HG03103 (cell line): ENCODE measurements at regions not wholly inside any gene's neighbourhood (a gene's known extent, or its start where the extent isn't known, plus 50 kb on each side); places are given as distances from the start of the nearest gene placed in this dataset.

Experiments used
- ATAC-seq: cut with Tn5 transposase; IDR thresholded peaks from one replicate; pipeline ENCODE4 v1.9.1; 2021; ENCODE audit warnings: low read depth; ENCODE audit not compliant: unreplicated experiment

DNA sequence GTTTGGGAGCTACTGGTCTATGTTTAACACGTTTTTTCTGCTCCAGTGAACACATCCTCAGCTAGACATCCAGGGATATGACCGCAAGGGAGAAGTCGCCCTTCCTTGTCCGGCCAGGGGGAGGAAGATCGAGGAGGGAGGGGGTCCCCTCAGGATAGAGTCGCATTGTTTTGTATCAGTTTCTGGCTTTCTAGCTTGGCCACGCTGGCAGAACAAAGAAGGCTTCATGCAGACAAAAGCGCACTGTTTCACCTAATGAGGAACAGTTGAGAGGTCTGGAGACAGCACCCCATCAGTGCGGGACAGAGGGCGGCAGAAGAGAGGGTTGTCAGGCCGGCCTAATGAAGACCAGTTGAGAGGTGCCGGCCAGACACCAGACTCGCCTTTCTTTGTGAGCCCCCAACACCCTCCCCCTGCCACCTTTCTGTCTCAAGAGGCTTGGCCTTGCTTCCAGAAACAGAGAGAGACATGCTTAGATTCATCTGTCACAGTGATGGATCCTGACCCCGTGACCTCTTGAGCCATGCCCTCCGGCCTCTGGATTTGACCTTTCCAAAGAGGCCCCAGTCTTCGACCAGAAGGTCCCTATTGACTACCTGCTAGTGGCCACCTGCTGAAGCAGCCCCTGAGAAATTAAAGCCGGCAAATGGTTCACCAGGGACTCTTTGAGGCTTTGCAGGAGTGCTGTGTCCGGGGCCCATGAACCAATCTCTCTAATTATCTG, 254.7 kb upstream of the TBX3 start:
- no peak for ATAC-seq

DNA sequence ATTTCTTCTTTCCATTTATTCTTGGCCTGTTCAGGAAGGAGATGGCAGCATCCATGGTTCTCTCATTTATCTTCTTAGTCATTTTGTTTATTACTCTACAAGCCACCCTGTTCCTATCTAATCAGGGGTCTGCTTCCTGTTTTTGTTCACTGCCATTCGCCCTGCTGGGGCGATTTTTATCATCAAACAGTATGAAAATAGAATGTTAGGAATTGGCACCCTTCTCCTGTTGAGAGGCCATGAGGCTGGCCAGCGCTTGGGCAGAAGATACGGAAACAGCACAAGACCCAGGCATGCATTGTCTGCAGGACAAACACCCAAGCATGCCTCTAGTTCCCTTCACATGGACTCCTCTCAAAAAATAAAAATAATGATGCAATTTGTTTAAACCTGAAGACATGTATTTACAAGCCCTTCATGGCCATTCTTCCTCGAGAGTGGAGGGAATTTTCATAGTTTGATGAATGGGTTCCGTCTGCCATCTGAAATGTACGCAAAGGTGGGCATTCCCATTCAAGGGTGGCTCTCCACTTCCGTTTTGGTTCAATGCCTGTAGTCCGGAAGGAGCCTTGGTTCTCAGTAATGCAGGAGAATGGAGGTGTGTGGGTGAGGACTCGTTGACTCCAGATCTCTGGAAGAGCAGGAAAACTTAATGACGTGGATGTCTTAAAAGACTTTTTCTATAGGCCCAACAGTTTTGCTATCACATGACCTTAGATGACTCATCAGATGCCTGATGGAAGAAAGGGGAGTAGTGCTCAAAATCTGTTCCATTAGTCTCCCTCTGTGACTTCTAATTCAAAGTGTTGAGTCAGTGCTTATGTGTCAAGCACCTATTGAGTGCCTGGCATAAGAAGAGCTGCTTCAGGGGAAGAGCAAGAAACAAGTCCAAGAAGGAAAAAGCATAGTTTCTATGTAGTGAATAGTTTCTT, 252.4 kb upstream of the TBX3 start:
- ATAC-seq = no peak

DNA sequence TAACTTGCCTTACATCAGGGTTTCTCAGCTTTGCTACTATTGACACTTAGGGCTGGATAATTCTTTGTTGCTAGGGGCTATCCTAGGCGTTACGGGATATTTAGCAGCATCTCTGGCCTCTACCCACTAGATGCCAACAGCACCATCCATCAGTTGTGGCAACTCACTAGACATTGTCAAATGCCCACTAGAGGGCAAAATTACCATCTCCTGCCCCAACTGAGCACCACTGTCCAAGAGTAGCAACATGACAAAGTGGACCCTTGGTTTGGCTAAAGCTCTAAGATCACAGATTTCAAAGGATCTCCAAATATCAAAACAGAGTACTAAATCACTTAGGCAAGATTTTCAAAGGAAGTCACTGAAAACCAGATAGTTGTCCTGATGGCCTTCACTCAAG, 251.7 kb upstream of the TBX3 start:
- ATAC-seq = no peak

DNA sequence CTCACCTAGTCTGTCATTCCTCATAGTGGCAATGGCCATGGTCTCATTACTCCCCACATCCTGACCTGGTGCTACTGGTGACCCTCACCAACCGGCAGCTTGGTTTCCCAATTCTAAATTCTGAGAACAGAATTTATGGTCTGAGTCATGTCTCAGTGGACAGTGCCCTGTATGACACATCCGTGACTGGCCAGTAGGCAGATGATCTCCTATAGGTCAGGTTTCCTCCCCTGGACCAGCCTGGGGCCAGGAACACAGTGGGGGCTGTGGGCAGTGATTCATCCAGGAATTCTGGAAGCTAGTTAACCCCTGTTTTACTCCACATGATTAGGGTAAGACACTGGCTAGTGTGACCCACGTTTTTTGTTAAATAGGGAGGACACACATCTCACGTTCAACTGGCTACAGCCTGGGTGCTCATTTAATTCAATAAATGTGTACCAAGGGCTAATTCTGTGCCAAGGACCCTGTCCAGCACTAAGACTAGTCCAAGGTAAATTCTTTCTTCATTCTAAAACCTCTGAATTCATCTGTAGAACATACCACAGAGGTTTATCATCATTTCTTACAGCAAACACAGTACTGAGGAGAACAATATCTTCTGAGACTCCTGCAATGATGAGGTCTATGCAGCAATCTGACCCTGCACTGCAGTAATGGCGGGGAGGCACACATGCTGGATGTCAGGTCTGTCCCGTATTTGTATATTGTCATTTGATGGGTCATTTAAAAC, 249.6 kb upstream of the TBX3 start:
- ATAC-seq = no peak

DNA sequence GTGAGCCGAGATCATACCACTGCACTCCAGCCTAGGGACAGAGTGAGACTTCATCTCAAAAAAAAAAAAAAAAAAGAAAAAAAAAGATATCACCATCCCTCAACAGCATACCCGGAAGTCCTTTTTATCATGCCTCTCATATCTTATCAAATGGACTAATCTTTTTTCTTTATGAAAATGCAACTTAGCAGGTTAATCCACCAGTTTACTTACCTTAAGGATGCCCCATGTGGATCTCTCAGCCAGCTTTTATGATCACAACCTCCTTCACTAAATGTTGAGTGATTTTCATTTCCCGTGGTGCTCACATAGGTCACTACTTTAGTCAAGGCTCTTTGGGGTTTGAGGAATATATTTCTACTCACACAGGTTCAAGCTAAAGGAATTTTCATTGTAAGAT, 248.8 kb upstream of the TBX3 start:
- no peak for ATAC-seq

DNA sequence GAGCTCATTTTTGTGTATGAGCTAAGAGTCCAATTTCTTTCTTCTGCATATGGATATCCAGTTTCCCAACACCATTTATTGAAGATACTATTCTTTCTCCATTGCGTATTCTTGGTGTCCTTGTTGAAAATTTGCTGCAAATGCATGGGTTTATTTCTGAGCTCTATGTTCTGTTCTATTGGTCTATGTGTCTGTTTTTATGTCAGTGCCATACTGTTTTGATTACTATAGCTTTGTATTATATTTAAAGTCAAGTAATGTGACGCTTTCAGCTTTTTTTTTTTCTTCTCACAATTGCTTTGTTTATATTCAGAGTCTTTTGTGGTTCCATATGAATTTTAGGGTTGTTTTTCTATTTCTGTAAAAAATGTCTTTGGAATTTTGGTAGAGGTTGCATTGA, 247.1 kb upstream of the TBX3 start:
- no peak for ATAC-seq

DNA sequence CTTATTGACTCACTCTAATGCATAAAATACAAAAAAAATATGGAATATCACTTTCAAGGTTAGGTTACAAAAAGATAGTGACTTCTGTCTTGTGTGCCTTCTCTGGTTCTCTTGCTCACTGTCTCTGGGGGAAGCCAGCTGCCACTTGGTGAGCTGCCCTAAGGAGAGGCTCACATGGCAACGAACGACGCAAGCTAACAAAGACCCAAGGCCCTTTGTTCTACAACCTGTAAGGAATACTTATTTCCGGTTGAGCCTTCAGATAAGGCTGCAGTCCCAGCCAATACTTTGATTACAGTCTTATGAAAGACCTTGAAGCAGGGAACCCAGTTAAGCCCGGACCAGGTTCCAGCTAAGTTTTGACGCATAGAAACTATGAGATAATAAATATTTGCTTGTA, 242.4 kb upstream of the TBX3 start:
- no peak for ATAC-seq

DNA sequence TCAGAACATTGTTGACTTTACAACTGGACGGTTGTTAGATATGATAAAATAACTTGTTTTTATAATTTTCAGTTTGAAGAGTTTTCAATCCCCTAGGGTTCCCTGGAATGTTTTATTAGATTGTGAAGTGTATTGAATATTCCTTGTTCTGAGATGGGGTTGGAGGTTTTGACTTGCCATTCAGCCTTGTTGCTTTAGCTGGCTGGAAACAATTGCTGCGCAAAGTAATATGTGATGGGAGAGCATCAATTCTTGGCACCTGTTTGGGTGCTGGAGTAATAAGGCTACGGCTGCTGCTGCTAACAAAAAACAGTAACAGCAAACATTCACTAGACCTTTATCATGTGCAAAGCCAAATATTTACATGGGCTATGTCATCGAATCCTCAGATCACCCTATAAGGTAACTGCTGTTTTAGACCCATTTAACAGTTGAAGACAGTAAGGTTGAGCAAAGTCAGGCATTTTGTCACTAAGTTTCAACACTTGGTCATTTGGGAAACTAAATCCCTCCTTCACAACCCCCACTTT, 241.0 kb upstream of the TBX3 start:
- ATAC-seq = no peak

DNA sequence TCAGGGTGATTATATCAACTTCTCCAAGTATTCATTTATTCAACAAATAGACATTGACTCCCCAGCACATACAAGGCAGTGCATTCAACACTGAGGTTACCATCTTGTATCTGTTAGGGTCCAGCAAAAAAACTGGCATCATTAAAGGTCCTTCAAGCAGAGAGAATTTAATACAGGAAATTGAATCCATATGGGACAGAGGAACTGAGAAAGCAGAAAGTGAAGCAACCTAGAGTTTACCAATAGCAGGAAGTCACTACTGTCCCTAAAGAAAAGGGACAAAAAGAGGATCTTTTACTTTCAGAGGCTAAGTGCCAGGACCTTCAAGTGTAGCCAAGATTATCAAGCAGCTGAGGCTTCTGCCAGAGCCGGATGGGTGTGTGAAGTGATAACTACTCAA, 237.8 kb upstream of the TBX3 start:
- ATAC-seq = no peak

DNA sequence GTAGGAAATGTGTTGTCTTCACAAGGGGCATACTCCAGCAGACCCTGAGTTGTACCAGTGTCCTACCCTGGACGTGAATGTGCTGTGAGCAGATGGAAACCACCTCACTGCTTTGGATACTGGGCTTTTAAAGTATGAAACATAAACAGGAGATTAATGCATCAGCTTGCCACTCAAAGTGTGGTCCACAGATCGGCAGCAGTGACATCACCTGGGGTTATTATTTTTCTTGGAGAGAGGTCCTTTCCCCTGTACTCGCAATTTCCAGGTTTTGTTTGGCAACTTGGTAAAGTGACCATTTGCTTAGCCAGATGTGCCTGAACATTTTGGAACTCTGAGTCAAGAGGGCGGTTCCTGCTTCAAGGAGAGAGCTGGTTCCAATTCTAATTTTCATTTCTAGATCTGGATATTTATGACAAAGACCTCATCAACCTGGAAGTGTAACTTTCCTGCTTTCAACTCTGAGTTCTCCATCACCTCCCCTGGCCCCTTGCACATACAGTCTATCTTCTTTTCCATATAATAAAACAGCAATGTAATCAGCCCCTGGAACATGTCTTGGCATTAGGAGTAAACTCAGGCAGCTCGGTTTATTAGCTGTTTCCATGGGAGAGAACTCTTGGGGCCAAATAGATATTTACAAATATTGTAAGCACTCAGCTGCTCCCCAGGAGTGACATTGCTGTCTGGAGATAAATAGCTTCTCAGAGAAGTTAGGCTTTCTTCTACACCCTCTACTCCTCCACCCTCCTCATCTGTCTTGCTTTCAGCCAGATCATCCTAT, 237.0 kb upstream of the TBX3 start:
- no peak for ATAC-seq

DNA sequence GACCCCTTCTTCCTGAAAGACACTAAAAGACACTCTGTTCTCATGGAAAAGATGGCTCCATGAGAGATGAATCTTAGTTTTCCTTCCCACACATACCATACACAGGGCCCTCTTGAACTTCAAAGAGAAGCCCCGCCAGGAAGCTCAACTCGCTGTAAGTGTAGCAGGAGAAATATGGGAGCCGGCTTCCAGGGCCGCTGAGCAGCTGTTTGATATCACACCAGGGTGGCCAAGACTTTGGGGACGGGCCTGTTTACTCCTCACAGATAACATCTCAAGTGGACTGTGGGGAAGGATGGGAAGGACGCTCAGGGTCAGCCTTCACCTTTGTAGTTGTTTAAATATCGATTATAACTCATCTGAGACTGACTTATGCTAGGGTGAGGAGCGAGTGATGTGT, 235.5 kb upstream of the TBX3 start:
- ATAC-seq = no peak

DNA sequence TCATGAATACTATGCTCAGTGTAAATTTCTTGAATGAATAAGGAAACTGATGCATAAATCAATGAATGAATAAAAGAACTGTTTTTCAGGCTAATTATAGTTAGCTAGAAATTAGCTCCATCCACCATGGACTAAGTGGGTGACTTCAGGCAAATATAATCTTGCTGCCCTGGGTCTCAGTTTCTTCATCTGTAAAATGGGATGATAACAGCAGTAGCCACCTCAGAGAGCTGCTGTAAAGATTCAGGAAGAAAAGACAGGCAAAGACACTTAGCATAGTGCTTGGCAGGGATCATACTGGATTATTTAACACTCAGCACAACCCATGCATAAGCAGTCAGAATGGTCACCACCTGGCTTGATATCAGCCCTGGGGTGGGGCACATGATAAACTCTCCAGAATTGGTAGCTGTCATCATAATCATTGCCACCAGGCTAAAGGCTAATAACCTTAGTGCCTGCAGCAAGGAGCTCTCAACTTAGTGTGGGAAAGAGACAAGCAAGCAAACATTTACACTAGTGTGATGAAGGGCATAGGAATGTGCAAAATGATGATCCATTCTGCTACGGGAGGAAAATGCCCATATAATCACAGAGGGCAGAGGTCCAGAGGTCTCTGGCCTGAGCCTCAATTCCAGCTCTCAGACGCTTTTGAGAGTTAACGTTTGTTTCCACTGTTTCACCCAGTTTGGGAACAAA, 234.7 kb upstream of the TBX3 start:
- ATAC-seq = no peak

DNA sequence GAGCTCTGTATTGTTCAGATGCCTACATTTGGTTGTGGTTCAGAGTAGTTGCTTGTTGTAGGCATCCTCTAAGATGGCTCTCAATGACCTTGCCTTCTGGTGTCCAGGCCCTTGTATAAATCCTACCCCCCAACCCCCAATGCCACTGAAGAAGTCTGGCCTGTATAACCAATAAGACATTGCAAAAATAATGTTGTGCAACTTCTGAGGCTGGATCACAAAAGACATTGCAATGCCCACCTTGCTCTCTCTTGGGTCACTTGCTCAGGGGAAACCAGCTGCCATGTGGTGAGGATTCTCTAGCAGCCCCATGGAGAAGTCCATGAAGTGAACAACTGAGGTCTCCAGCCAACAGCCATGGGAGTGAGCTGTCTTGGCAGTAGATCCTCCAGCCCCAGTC, 234.0 kb upstream of the TBX3 start:
- ATAC-seq = no peak

DNA sequence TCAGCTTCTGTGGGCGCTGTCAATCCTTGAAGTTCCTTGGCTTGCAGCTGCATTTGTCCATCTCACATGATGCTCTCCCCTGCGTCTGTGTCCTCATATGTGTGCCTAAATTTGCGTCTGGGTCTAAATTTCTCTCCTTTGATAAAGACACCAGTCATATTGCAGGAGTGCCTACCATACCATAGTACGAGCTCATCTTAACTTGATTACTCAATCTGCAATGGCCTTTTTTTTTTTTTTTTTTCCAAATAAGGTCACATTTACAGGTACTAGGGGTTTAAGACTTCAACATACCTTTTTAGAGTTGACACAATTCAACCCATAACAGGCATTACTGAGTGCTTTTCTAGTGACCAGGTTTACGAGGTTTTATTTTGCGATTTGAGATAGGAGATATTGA, 233.3 kb upstream of the TBX3 start:
- ATAC-seq = no peak

DNA sequence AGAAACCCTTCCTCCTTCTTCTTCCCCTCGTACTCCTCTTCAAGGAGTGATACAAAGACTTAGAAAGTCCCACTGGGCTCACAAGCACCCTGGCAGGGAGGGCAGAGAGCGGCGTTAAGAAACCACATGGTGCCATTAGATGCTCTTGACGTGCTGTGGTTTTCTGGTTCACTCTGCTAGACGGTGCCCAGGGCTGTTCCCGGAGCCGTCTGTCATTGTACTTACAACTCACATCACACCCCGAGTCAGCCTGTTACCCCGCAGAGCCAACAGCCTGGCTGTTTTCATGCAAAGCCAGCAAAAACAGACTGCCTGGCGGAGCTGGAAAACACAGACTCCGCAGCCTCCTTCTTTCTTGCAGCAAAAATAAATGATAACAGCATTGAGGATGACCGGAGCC, 232.6 kb upstream of the TBX3 start:
- ATAC-seq = no peak

DNA sequence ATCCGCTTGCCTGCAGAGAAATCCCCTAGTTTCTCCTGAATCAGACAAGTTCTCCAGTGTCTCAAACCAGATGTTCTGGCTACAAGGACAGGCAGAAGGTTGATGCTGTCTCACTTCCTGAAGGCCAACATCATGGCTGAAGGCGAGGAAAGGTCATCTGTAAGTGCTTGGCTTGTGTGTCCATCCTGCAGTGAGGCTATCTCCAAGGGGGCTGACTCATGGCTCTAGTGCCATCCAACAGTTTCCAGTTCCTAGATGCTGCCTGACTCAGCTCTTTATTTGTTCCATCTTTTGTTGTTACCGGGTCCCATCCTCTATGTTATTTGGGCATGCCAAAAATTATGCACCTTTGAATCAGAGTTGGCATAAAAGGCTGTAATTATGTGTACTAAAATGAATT, 232.1 kb upstream of the TBX3 start:
- no peak for ATAC-seq

DNA sequence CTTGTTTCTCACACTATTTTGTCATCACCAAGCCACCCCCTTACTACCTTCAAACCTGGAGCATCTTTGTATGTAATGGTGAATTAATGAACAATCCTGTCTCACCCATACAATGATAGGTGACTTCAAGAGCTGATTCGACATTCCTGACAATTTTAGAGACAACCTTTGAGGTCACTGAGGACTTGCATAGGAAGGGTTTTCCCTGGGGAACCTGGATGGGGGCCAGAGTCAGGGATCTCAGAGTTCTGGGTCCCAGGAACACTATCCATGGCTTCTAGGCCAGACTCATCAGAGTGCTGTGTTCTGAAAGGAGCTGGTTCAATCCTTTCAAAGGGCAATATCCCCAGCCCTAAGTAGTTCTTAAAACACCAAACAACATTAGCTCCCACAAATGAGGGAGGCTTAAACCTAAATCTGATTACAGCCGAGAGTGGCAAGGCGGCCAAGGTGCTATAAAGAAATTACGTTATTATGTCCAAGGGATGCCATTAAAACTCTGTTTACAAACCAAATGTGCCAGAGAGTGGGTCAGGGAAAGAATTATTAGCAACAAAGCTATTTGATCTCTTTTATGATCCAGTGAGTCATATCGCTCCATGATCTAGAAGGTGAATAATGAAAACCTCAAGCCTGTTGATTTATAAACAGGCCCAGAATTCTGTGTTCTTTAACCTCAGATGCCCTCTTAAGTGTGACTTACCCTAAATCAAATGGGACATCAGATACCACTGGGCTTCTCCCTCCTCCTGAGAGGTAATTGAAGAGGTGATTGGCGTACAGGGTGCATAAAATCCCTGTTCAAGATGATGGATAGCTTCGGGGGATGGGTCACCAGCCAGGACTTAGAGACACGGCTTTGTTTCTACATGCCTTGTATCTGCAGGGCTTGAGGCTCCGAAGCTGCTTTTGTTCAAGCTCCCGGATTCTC, 230.2 kb upstream of the TBX3 start:
- ATAC-seq = no peak

DNA sequence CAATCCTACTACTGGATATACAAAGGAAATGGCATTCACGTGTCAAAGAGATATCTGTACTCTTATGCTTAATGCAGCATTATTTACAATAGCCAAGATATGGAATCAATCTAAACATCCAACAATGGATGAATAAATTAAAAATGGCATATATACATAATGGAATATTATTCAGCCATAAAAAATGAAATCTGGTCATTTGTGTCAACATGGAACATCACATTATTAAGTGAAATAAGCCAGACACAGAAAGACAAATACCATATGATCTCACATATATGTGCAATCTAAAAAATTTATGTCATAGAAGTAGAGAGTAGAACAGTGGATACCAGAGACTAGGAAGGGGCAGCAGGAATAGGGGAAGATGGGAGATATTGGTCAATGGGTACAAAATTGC, 228.8 kb upstream of the TBX3 start:
- no peak for ATAC-seq

DNA sequence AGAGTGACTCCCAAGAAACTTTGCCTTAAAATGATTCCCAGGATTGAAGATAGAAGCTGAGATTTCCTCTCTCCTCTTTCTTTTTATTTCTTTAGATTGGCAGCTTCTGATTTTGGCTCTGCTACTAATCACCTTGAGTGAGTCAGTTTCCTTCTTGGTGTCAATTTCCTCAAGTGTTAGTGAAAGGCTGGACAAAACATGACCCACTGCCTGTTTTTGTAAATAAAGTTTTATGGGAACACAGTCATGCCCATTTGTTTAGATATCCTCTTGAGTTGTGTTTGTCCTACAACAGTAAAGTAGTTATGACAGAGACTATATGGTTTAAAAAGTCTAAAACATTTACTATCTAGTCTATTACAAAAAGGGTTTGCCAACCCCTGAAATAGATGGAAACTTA, 227.2 kb upstream of the TBX3 start:
- ATAC-seq = no peak
